GM18868 (cell line): ENCODE measurements at regions not wholly inside any gene's neighbourhood (a gene's known extent, or its start where the extent isn't known, plus 50 kb on each side); places are given as distances from the start of the nearest gene placed in this dataset.
"Not testable (repeated sequence)": the region's sequence is repeated elsewhere in the genome, so short reads cannot be mapped to it uniquely, and the experiment has no call there.

Experiments
- ATAC-seq: cut with Tn5 transposase; IDR thresholded peaks from one replicate; pipeline ENCODE4 v1.9.1; 2021; ENCODE audit warnings: mild to moderate bottlenecking, moderate library complexity; ENCODE audit not compliant: unreplicated experiment

- not testable (repeated sequence) for ATAC-seq
These were observed 1859.4 kb upstream of the C9orf72 start for GRCh38 chr9:29432656-29433055.

- ATAC-seq, result no peak
These were observed 1862.1 kb upstream of the C9orf72 start for GRCh38 chr9:29435368-29435767.

GRCh38 chr9:29437526-29437925 lies 1864.2 kb upstream of the C9orf72 start:
- ATAC-seq, result no peak

GRCh38 chr9:29439961-29440360 lies 1866.7 kb upstream of the C9orf72 start:
- no peak for ATAC-seq

- no peak for ATAC-seq
These were observed 1867.2 kb upstream of the C9orf72 start for GRCh38 chr9:29440449-29440848.

- ATAC-seq, result no peak
These were observed 1872.5 kb upstream of the C9orf72 start for GRCh38 chr9:29445751-29446150.

GRCh38 chr9:29449306-29449705 lies 1876.0 kb upstream of the C9orf72 start:
- no peak for ATAC-seq

- not testable (repeated sequence) for ATAC-seq
These were observed 1877.1 kb upstream of the C9orf72 start for GRCh38 chr9:29450343-29450875.

GRCh38 chr9:29456940-29457339 lies 1883.7 kb upstream of the C9orf72 start:
- no peak for ATAC-seq

- ATAC-seq, result no peak
These were observed 1902.2 kb upstream of the C9orf72 start for GRCh38 chr9:29475471-29475870.

- ATAC-seq, result no peak
These were observed 1938.4 kb upstream of the C9orf72 start for GRCh38 chr9:29511680-29512079.

- ATAC-seq, result no peak
These were observed 1941.1 kb upstream of the C9orf72 start for GRCh38 chr9:29514336-29514735.

- no peak for ATAC-seq
These were observed 1941.6 kb upstream of the C9orf72 start for GRCh38 chr9:29514862-29515261.

GRCh38 chr9:29548436-29548835 lies 1975.2 kb upstream of the C9orf72 start:
- ATAC-seq, result no peak

GRCh38 chr9:29555502-29555901 lies 1982.2 kb upstream of the C9orf72 start:
- ATAC-seq, result no peak

GRCh38 chr9:29556317-29556716 lies 1983.0 kb upstream of the C9orf72 start:
- no peak for ATAC-seq

GRCh38 chr9:29556746-29557145 lies 1983.5 kb upstream of the C9orf72 start:
- no peak for ATAC-seq

- no peak for ATAC-seq
These were observed 1991.3 kb upstream of the C9orf72 start for GRCh38 chr9:29564564-29564963.

- ATAC-seq, result no peak
These were observed 2001.9 kb upstream of the C9orf72 start for GRCh38 chr9:29575219-29575618.

- ATAC-seq, result no peak
These were observed 2015.1 kb upstream of the C9orf72 start for GRCh38 chr9:29588361-29588760.

- ATAC-seq, result no peak
These were observed 2036.0 kb upstream of the C9orf72 start for GRCh38 chr9:29609282-29609681.

GRCh38 chr9:29613773-29614172 lies 2040.5 kb upstream of the C9orf72 start:
- no peak for ATAC-seq

- no peak for ATAC-seq
These were observed 2043.6 kb upstream of the C9orf72 start for GRCh38 chr9:29616844-29617243.
